ENCODE measurements at regions not wholly inside any gene's neighbourhood (a gene's known extent, or its start where the extent isn't known, plus 50 kb on each side); places are given as distances from the start of the nearest gene placed in this dataset.

GRCh38 chrX:1748408-1748807 lies 133.5 kb downstream of the ASMT start:
- no peak for TF ChIP-seq ZNF281 (CRISPR knock-in tag; IDR thresholded peaks at IDR 0.05)
- TF ChIP-seq ATF3 (CRISPR knock-in tag; conservative IDR thresholded peaks at IDR 0.05) = no peak
- no peak for TF ChIP-seq CTCF (IDR thresholded peaks at IDR 0.05)
- no peak for TF ChIP-seq ATF2 (CRISPR knock-in tag; IDR thresholded peaks at IDR 0.05; ENCODE audit: borderline replicate concordance, low read depth)
- TF ChIP-seq ZNF232 (CRISPR knock-in tag; IDR thresholded peaks at IDR 0.05) = no peak
- no peak for TF ChIP-seq NR2C2 (CRISPR knock-in tag; IDR thresholded peaks at IDR 0.05)
- TF ChIP-seq HMGXB4 (CRISPR knock-in tag; IDR thresholded peaks at IDR 0.05) = no peak
- no peak for TF ChIP-seq SMAD3 (CRISPR knock-in tag; IDR thresholded peaks at IDR 0.05; ENCODE audit: borderline replicate concordance)
- no peak for TF ChIP-seq ESRRA (CRISPR knock-in tag; IDR thresholded peaks at IDR 0.05; ENCODE audit: borderline replicate concordance)
- no peak for TF ChIP-seq MAX (CRISPR knock-in tag; IDR thresholded peaks at IDR 0.05)
- TF ChIP-seq ZBTB43 (CRISPR knock-in tag; IDR thresholded peaks at IDR 0.05) = no peak
- TF ChIP-seq E2F5 (CRISPR knock-in tag; IDR thresholded peaks at IDR 0.05) = no peak
- no peak for TF ChIP-seq EMX1 (CRISPR knock-in tag; IDR thresholded peaks at IDR 0.05)
